GM12864 (cell line): ENCODE measurements at regions not wholly inside any gene's neighbourhood (a gene's known extent, or its start where the extent isn't known, plus 50 kb on each side); places are given as distances from the start of the nearest gene placed in this dataset.

Source experiments
- DNase-seq: peaks from one replicate; pipeline ENCODE4 v3.0.0-alpha.2; 2011; ENCODE audit warnings: low read depth
- H3K4me3 ChIP-seq: 2 replicates; pipeline ENCODE4 v1.5.1; 2011; ENCODE audit warnings: mild to moderate bottlenecking, low read depth, low read length, control low read depth
- CTCF ChIP-seq: IDR thresholded peaks from 2 replicates; pipeline ENCODE4 v1.5.1; 2011; ENCODE audit warnings: low read depth, mild to moderate bottlenecking, moderate library complexity, low read length, control low read depth, inconsistent platforms; ENCODE audit errors: missing control alignments

GRCh38 chr15:70344666-70345065, 246.9 kb upstream of the TLE3 start:
- DNase-seq: no peak
- no peak for TF ChIP-seq CTCF
- no peak overlapping the region for H3K4me3 ChIP-seq

GRCh38 chr15:70343961-70344621, 246.4 kb upstream of the TLE3 start:
- no peak for TF ChIP-seq CTCF
- H3K4me3 ChIP-seq: no peak overlapping the region
- DNase-seq: no peak

- TF ChIP-seq CTCF: no peak
- no peak overlapping the region for H3K4me3 ChIP-seq
- DNase-seq: no peak
Observed at GRCh38 chr15:70342554-70343548, 245.1 kb upstream of the TLE3 start.

- DNase-seq: no peak
- H3K4me3 ChIP-seq: no peak overlapping the region
- TF ChIP-seq CTCF: no peak
Observed at GRCh38 chr15:70342141-70342540, 244.4 kb upstream of the TLE3 start.

- no peak overlapping the region for H3K4me3 ChIP-seq
- no peak for TF ChIP-seq CTCF
- DNase-seq: no peak
Observed at GRCh38 chr15:70341566-70341965, 243.8 kb upstream of the TLE3 start.

GRCh38 chr15:70340494-70340870, 242.8 kb upstream of the TLE3 start:
- DNase-seq: no peak
- TF ChIP-seq CTCF: no peak
- H3K4me3 ChIP-seq: no peak overlapping the region
